HG03280 (cell line): ENCODE measurements at regions not wholly inside any gene's neighbourhood (a gene's known extent, or its start where the extent isn't known, plus 50 kb on each side); places are given as distances from the start of the nearest gene placed in this dataset.

ENCODE experiments used
- ATAC-seq: cut with Tn5 transposase; IDR thresholded peaks from one replicate; pipeline ENCODE4 v1.9.1; 2021; ENCODE audit warnings: mild to moderate bottlenecking, moderate library complexity; ENCODE audit not compliant: unreplicated experiment

DNA sequence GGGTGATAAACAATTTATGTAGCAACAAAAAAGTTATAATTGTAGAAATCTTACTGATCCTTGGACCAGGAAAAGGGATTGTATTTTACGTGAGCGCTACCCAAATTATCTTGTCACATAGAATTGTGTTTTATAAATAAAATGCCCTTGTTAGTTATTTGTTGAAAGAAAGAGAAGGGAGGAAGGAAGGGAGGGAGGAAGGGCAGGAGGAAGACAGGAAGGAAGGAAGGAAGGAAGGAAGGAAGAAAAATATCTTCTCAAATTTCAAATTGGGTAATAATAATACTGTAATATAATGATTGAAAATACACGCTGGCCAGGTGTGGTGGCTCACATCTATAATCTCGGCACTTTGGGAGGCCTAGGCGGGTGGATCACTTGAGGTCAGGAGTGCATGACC, 206.2 kb upstream of the TLL1 start:
- ATAC-seq = no peak

GRCh38 chr4:165667969-165668368, 205.1 kb upstream of the TLL1 start:
- no peak for ATAC-seq

GRCh38 chr4:165668694-165669093, 204.3 kb upstream of the TLL1 start:
- no peak for ATAC-seq

- ATAC-seq = no peak
Measured at GRCh38 chr4:165677081-165677480, 196.0 kb upstream of the TLL1 start.

DNA sequence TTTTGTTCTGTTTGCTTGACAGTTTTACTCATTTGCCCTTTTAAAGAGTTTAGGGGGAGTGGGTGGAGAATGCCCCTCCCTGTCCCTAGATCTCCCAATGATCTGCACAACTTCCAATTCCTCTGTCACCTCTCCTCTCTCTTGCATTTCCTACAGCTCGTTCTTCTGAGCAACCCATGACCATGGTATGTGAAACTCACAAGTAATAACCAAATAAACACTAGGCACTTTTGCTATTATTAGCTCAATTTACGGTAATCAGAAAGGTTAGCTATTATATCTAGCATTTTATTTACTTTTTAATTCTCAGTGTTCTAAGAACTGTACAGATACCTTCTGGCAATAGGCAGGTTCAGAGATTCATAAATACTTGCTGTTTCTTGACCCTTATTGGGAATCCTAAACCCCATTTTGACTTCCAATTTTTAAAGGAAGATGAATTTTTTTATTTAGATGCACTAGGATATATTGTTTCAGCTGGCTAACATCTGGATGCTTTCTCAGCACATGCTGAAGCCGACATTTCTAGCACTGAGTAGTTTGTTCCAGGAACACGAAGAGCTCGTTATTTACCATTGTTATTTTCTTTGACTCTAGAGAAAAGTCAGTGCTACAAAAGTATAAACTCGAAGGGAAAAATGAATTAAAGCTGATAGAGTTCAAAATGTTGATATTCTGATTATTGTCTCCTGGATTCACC, 194.7 kb upstream of the TLL1 start:
- no peak for ATAC-seq

- ATAC-seq = no peak
Measured at GRCh38 chr4:165678936-165679325, 194.1 kb upstream of the TLL1 start.

DNA sequence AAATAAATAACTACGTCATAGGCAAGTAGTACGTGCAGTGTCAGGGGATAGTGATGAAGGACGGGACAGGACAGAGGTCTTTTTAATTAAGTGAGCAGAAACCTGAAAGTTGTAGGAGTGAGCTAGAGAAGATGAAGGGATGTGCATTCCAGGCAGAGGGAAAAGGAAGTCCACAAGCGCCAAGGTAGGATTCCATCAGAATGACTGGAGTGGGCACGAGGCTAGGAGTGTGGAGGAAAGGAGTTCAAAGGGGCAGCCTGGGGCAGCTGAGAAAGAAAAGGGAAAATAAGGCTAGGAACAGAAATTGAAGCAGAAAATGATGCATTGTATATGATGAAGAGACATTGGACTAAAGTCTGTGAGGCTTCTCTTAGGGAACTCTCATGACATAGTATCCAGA, 192.2 kb upstream of the TLL1 start:
- no peak for ATAC-seq

- ATAC-seq = no peak
Measured at GRCh38 chr4:165682611-165683010, 190.4 kb upstream of the TLL1 start.

- ATAC-seq = no peak
Measured at GRCh38 chr4:165684177-165684805, 188.7 kb upstream of the TLL1 start.

DNA sequence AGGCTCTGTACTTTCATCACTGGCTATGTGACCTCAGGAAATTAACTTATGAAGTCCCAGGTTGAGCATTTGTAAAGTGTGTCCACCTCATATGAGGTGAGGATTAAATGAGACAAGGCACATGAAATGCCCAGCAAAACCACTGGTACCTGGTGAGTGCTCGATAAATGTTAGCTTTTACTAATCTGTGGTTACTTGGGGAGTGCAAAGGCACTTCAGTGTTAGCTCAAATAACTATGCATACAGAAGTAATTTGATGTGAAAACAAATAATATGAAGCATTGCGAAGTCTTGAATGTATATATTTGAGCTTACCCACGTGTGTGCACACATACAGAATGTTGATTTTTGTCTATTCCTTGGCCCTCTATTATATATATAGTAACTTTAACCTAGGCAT, 186.3 kb upstream of the TLL1 start:
- no peak for ATAC-seq

DNA sequence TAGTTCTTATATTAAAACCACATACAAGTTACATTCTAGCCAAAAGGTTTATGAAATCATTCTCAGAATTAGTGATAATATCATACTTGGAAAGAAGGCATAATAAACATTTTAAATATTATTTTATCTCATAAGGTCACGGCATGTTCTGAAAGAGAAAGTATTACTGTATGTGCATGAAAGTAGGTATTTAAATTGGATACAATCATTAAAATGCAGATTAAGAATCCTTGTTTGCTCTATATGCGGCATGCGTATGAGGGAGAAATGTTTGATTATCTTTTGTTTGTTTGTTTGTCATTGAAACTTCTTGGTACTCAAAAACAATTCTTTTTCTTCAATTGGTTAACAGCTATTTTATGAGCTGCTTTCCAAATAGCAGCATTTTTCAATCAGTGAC, 183.9 kb upstream of the TLL1 start:
- no peak for ATAC-seq

DNA sequence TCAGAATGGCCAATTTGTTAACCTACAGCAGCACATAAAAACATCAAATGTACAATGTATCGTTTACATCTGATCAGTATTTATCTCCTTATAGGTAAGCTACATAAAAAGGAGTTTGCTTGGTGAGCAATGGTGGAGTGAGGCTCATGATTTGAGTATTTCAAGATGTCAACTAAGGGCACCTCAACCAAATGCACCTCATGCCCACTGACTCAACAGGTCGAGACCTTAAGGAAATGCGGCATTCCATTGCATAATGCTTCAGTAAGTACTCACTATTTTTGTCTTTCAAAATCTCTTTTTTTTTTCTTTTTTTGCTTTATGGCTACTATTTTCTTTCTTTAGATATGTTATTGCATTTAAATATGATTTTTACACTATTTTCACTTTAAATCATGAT, 181.0 kb upstream of the TLL1 start:
- no peak for ATAC-seq

- ATAC-seq = no peak
Measured at GRCh38 chr4:165698272-165698671, 174.8 kb upstream of the TLL1 start.

GRCh38 chr4:165699055-165699454, 174.0 kb upstream of the TLL1 start:
- no peak for ATAC-seq

DNA sequence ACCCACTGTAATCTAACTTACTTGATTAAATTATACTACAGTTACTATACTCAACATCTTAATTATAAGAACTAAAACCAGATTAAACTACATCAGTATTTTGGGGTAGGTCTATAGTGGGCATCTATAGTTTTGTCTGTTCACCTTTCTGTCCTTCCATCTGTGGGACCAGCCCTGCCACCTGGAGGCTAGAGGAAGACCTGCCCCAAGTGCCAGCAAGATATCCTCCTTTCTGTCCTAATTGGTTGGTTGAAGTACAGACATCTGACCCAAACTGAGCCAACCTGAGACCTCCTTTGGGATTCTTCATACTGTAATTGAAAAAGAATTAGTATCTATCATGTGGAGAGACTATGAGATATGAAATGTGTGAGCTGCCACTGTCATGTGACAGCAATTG, 172.2 kb upstream of the TLL1 start:
- ATAC-seq = peak; percentile 60

GRCh38 chr4:165707128-165707527, 165.9 kb upstream of the TLL1 start:
- ATAC-seq = no peak

- ATAC-seq = no peak
Measured at GRCh38 chr4:165709516-165709915, 163.5 kb upstream of the TLL1 start.

DNA sequence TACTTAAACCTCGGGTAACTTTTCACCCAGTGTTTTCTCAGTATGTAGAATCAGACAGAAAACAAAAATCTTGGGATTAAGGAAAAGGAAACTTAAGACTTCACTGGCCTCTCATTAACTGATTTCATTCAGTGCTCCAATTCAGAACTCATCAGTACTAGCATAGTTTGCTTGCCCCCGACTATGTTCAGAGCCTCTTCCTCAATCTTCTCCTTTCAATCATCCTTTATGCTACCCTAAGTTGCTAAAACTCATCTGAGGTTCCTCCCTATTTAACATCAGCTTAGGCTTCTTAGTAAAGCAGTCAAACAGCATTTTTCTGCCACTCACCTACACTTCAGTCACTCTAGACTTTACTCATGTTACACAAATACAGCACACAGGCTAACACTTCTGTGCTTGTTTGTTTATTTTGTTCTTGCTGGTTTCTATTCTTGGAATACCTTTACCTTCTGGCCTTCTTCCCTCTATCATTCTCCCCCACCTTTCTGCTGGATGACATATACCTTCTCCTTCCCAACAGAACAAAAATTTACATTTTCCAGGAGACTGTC, 163.0 kb upstream of the TLL1 start:
- ATAC-seq = no peak

DNA sequence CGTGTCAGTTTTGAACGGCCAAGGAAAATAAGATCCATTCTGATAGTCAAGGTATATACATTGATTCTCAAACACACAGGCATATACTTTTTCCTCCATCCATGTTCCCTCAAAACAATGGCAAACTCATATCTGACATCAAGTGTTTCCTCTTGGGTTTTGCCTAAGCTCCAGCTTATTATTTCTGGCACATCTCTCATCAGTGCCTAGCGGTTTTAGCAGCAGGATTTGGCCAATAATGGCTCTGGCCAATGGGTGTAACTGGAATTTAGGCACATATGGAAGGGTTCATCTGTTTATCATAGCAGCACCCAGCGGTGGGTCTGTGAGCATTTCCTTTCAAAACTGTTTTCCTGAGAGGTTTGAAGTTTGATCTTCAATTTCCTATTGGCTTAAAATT, 161.6 kb upstream of the TLL1 start:
- no peak for ATAC-seq

DNA sequence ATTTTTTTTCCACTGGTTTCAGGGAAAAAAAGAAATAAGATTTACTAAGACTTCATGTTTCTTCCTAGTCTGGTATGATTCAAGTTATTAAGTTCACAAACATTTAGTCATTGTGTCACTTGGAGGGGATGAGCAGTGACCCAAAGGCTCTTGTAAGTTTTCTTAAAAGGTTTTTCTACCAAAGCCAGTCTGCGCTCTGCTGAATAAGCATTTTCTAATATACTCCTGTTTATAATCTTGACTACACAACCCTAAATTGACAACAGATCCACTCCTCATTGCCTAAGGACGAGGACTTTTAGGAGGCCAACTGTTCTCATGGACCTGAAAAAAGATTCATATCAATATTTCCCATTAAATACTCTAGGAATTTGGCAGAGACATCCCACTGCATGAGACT, 161.1 kb upstream of the TLL1 start:
- ATAC-seq = no peak

GRCh38 chr4:165714650-165715049, 158.4 kb upstream of the TLL1 start:
- no peak for ATAC-seq

- ATAC-seq = no peak
Measured at GRCh38 chr4:165715211-165715610, 157.8 kb upstream of the TLL1 start.

DNA sequence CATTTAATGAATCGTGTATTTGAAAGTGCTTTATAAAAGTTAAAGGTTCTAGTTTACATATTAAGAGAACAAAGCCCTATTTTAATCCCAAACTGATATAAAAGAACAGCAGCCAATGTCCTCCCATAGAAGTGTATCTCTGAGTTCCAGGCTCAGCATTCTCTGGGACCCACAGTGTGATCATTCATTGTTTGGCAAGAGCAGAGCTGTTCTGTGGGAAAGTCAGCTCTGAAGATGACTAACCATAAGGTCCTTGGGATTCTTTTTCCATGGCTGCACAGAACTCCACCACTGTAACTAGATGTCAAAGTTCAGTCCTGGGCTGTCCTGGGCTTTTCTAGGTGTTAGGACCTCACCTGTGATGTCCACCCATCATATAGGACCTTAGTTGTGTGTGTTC, 157.0 kb upstream of the TLL1 start:
- no peak for ATAC-seq
